ENCODE measurements at regions not wholly inside any gene's neighbourhood (a gene's known extent, or its start where the extent isn't known, plus 50 kb on each side); places are given as distances from the start of the nearest gene placed in this dataset.

DNA sequence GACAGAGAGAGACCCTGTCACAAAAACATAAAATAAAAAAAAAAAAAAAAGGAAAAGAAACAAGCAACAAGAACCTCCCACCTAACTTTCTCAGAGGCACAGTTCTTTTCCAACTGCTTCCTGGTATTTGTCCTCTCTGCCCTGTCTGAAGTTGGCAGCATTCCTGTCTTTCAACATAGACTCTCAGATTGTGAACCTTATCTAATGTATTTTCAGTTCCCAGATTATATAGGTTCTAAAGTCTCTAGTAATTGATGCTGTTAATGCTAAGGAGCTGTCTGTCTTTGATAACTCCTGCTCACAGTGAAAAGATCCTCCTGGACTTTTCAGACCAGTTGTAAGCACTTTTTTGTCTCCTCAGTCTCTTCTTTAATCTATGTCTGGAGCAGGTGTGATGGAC is 199.5 kb upstream of the P2RY1 start:
- Histone ChIP-seq H3K27ac (ENCODE audit: low read length) (no peak overlapping the region), H3K36me3 (ENCODE audit: control insufficient read depth in 2 of 2, extremely low read depth in 1 of 2, insufficient read depth in 1 of 2, low read length in 1 of 2) (no peaks in the 10 kb centered on the region), H3K27me3 (replicated peaks in 1 of 2; ENCODE audit: control insufficient read depth in 2 of 2, extremely low read depth in 1 of 2, insufficient read depth in 2 of 2, low read length in 1 of 2) (peaks cover 0 to 3% of the 10 kb centered on the region in 2 experiments), H3K4me3 (ENCODE audit: control insufficient read depth in 1 of 2, extremely low read depth in 1 of 2, low read length in 1 of 2) (no peak overlapping the region), H3K9me3 (no peaks in the 10 kb centered on the region), H3K4me1 (ENCODE audit: control insufficient read depth in 1 of 2, extremely low read depth in 1 of 2, insufficient read depth in 2 of 2, low read length in 2 of 2) (no peaks in the 10 kb centered on the region)
- Mint-ChIP-seq H3K36me3 (no peaks in the 10 kb centered on the region), H3K9me3 (peaks cover 3 to 10% (median 4%) of the 10 kb centered on the region in 3 donors), H3K4me1 (no peaks in the 10 kb centered on the region), H3K27me3 (peaks cover 5 to 10% of the 10 kb centered on the region in 2 donors), H3K4me3 (no peak overlapping the region), H3K27ac (no peak overlapping the region)
- POLR2A ChIA-PET = no interaction called here
- no peak for ATAC-seq (replicated peaks in 1 of 4)
- DNase-seq = no peak
- CTCF ChIA-PET = no interaction called here

GRCh38 chr3:152636651-152637050 is 198.3 kb upstream of the P2RY1 start:
- Histone ChIP-seq H3K36me3 (ENCODE audit: control insufficient read depth in 2 of 2, extremely low read depth in 1 of 2, insufficient read depth in 1 of 2, low read length in 1 of 2) (no peaks in the 10 kb centered on the region), H3K27ac (ENCODE audit: low read length) (no peak overlapping the region), H3K27me3 (replicated peaks in 1 of 2; ENCODE audit: control insufficient read depth in 2 of 2, extremely low read depth in 1 of 2, insufficient read depth in 2 of 2, low read length in 1 of 2) (peaks cover 0 to 3% of the 10 kb centered on the region in 2 experiments), H3K9me3 (no peaks in the 10 kb centered on the region), H3K4me1 (ENCODE audit: control insufficient read depth in 1 of 2, extremely low read depth in 1 of 2, insufficient read depth in 2 of 2, low read length in 2 of 2) (no peaks in the 10 kb centered on the region), H3K4me3 (ENCODE audit: control insufficient read depth in 1 of 2, extremely low read depth in 1 of 2, low read length in 1 of 2) (no peak overlapping the region)
- Mint-ChIP-seq H3K4me3 (no peak overlapping the region), H3K9me3 (peaks cover 0 to 10% (median 0%) of the 10 kb centered on the region in 3 donors), H3K27me3 (peaks cover 5 to 14% of the 10 kb centered on the region in 2 donors), H3K27ac (no peak overlapping the region), H3K36me3 (no peaks in the 10 kb centered on the region), H3K4me1 (no peaks in the 10 kb centered on the region)
- DNase-seq = no peak
- POLR2A ChIA-PET = no interaction called here
- WGBS (ENCODE audit: insufficient coverage) = 80% methylated on average over 1 of the region's 4 CpGs
- CTCF ChIA-PET = no interaction called here
- ATAC-seq (replicated peaks in 1 of 4) = no peak

GRCh38 chr3:152638214-152638613 is 196.7 kb upstream of the P2RY1 start:
- ATAC-seq (replicated peaks in 1 of 4) = no peak
- H3K27me3 Mint-ChIP-seq = peaks cover 5 to 11% of the 10 kb centered on the region in 2 donors
- H3K36me3 Mint-ChIP-seq = no peaks in the 10 kb centered on the region
- no CpG with 5 or more reads among the region's 4 CpGs for WGBS (ENCODE audit: insufficient coverage)
- no peak overlapping the region for H3K27ac Mint-ChIP-seq
- no peaks in the 10 kb centered on the region for H3K36me3 ChIP-seq (ENCODE audit: control insufficient read depth in 2 of 2, extremely low read depth in 1 of 2, insufficient read depth in 1 of 2, low read length in 1 of 2)
- H3K9me3 Mint-ChIP-seq = peaks cover 0 to 3% (median 0%) of the 10 kb centered on the region in 3 donors
- no peak for DNase-seq
- no peaks in the 10 kb centered on the region for H3K4me1 Mint-ChIP-seq
- H3K4me1 ChIP-seq (ENCODE audit: control insufficient read depth in 1 of 2, extremely low read depth in 1 of 2, insufficient read depth in 2 of 2, low read length in 2 of 2) = no peaks in the 10 kb centered on the region
- H3K27ac ChIP-seq (ENCODE audit: low read length) = no peak overlapping the region
- no peak overlapping the region for H3K4me3 ChIP-seq (ENCODE audit: control insufficient read depth in 1 of 2, extremely low read depth in 1 of 2, low read length in 1 of 2)
- H3K9me3 ChIP-seq = no peaks in the 10 kb centered on the region
- POLR2A ChIA-PET = no interaction called here
- H3K4me3 Mint-ChIP-seq = no peak overlapping the region
- CTCF ChIA-PET = no interaction called here
- H3K27me3 ChIP-seq (replicated peaks in 1 of 2; ENCODE audit: control insufficient read depth in 2 of 2, extremely low read depth in 1 of 2, insufficient read depth in 2 of 2, low read length in 1 of 2) = peaks cover 0 to 3% of the 10 kb centered on the region in 2 experiments

GRCh38 chr3:152638707-152639450 is 196.1 kb upstream of the P2RY1 start:
- no peak overlapping the region for H3K27ac ChIP-seq (ENCODE audit: low read length)
- H3K27me3 ChIP-seq (replicated peaks in 1 of 2; ENCODE audit: control insufficient read depth in 2 of 2, extremely low read depth in 1 of 2, insufficient read depth in 2 of 2, low read length in 1 of 2) = peaks cover 0 to 3% of the 10 kb centered on the region in 2 experiments
- DNase-seq (no peak), ATAC-seq (replicated peaks in 1 of 4) (no peak)
- H3K4me1 Mint-ChIP-seq = no peaks in the 10 kb centered on the region
- H3K36me3 Mint-ChIP-seq = no peaks in the 10 kb centered on the region
- peaks cover 5 to 8% of the 10 kb centered on the region in 2 donors for H3K27me3 Mint-ChIP-seq
- WGBS (ENCODE audit: insufficient coverage) = 93% methylated on average over 6 of the region's 8 CpGs
- no peaks in the 10 kb centered on the region for H3K9me3 ChIP-seq
- no peaks in the 10 kb centered on the region for H3K36me3 ChIP-seq (ENCODE audit: control insufficient read depth in 2 of 2, extremely low read depth in 1 of 2, insufficient read depth in 1 of 2, low read length in 1 of 2)
- POLR2A ChIA-PET = no interaction called here
- H3K9me3 Mint-ChIP-seq = peaks cover 0 to 4% (median 3%) of the 10 kb centered on the region in 3 donors
- no peak overlapping the region for H3K4me3 ChIP-seq (ENCODE audit: control insufficient read depth in 1 of 2, extremely low read depth in 1 of 2, low read length in 1 of 2)
- no peak overlapping the region for H3K4me3 Mint-ChIP-seq
- H3K4me1 ChIP-seq (ENCODE audit: control insufficient read depth in 1 of 2, extremely low read depth in 1 of 2, insufficient read depth in 2 of 2, low read length in 2 of 2) = no peaks in the 10 kb centered on the region
- CTCF ChIA-PET = no interaction called here
- H3K27ac Mint-ChIP-seq = no peak overlapping the region

- Mint-ChIP-seq H3K4me3 (no peak overlapping the region), H3K4me1 (no peaks in the 10 kb centered on the region), H3K36me3 (no peaks in the 10 kb centered on the region), H3K27ac (no peak overlapping the region), H3K9me3 (peaks cover 3 to 8% (median 4%) of the 10 kb centered on the region in 3 donors), H3K27me3 (peaks cover 0 to 12% of the 10 kb centered on the region in 2 donors)
- peaks cover 0 to 3% of the 10 kb centered on the region in 2 experiments for H3K27me3 ChIP-seq (replicated peaks in 1 of 2; ENCODE audit: control insufficient read depth in 2 of 2, extremely low read depth in 1 of 2, insufficient read depth in 2 of 2, low read length in 1 of 2)
- H3K9me3 ChIP-seq = no peaks in the 10 kb centered on the region
- no CpG with 5 or more reads among the region's 1 CpG for WGBS (ENCODE audit: insufficient coverage)
- no peak overlapping the region for H3K4me3 ChIP-seq (ENCODE audit: control insufficient read depth in 1 of 2, extremely low read depth in 1 of 2, low read length in 1 of 2)
- DNase-seq = no peak
- POLR2A ChIA-PET = interaction anchor here in 1 of 2 donors (0.8 kb wide), 1 partner anchor 1619 kb away, joined by 3 read pairs; no protein-coding TSS in a partner anchor
- CTCF ChIA-PET = no interaction called here
- ATAC-seq (replicated peaks in 1 of 4) = no peak
- H3K27ac ChIP-seq (ENCODE audit: low read length) = no peak overlapping the region
- no peaks in the 10 kb centered on the region for H3K4me1 ChIP-seq (ENCODE audit: control insufficient read depth in 1 of 2, extremely low read depth in 1 of 2, insufficient read depth in 2 of 2, low read length in 2 of 2)
- H3K36me3 ChIP-seq (ENCODE audit: control insufficient read depth in 2 of 2, extremely low read depth in 1 of 2, insufficient read depth in 1 of 2, low read length in 1 of 2) = no peaks in the 10 kb centered on the region
Measured at GRCh38 chr3:152641198-152641597, 193.7 kb upstream of the P2RY1 start.

- Mint-ChIP-seq H3K27me3 (peaks cover 0 to 12% of the 10 kb centered on the region in 2 donors), H3K27ac (no peak overlapping the region), H3K9me3 (peaks cover 3 to 8% (median 4%) of the 10 kb centered on the region in 3 donors), H3K4me1 (no peaks in the 10 kb centered on the region), H3K36me3 (no peaks in the 10 kb centered on the region), H3K4me3 (no peak overlapping the region)
- ATAC-seq (replicated peaks in 1 of 4) (no peak), DNase-seq (no peak)
- Histone ChIP-seq H3K4me1 (ENCODE audit: control insufficient read depth in 1 of 2, extremely low read depth in 1 of 2, insufficient read depth in 2 of 2, low read length in 2 of 2) (no peaks in the 10 kb centered on the region), H3K9me3 (no peaks in the 10 kb centered on the region), H3K36me3 (ENCODE audit: control insufficient read depth in 2 of 2, extremely low read depth in 1 of 2, insufficient read depth in 1 of 2, low read length in 1 of 2) (no peaks in the 10 kb centered on the region), H3K27me3 (replicated peaks in 1 of 2; ENCODE audit: control insufficient read depth in 2 of 2, extremely low read depth in 1 of 2, insufficient read depth in 2 of 2, low read length in 1 of 2) (peaks cover 0 to 8% of the 10 kb centered on the region in 2 experiments), H3K4me3 (ENCODE audit: control insufficient read depth in 1 of 2, extremely low read depth in 1 of 2, low read length in 1 of 2) (no peak overlapping the region), H3K27ac (ENCODE audit: low read length) (no peak overlapping the region)
- ChIA-PET CTCF (no interaction called here), POLR2A (no interaction called here)
- WGBS (ENCODE audit: insufficient coverage) = no CpG with 5 or more reads among the region's 2 CpGs
Measured at GRCh38 chr3:152642658-152643057, 192.3 kb upstream of the P2RY1 start.

Measured in T-cell (primary cell).